ENCODE measurements at regions not wholly inside any gene's neighbourhood (a gene's known extent, or its start where the extent isn't known, plus 50 kb on each side); places are given as distances from the start of the nearest gene placed in this dataset.

GRCh38 chr7:387132-388022 lies 97.4 kb downstream of the FOXL3 start:
- no peak for DNase-seq

GRCh38 chr7:388023-388960 lies 98.3 kb downstream of the FOXL3 start:
- no peak for DNase-seq

- DNase-seq: no peak
These were observed 99.2 kb downstream of the FOXL3 start for GRCh38 chr7:388961-389701.

GRCh38 chr7:389911-390601 lies 100.1 kb downstream of the FOXL3 start:
- no peak for DNase-seq

GRCh38 chr7:390761-391410 lies 100.9 kb downstream of the FOXL3 start:
- no peak for DNase-seq

- DNase-seq: no peak
These were observed 101.5 kb downstream of the FOXL3 start for GRCh38 chr7:391411-391951.

GRCh38 chr7:391961-392524 lies 102.1 kb downstream of the FOXL3 start:
- no peak for DNase-seq

- no peak for DNase-seq
These were observed 102.9 kb downstream of the FOXL3 start for GRCh38 chr7:392822-393221.

- DNase-seq: no peak
These were observed 105.7 kb downstream of the FOXL3 start for GRCh38 chr7:395643-396042.

- no peak for DNase-seq
These were observed 108.9 kb downstream of the FOXL3 start for GRCh38 chr7:398888-399287.

- no peak for DNase-seq
These were observed 111.0 kb downstream of the FOXL3 start for GRCh38 chr7:400901-401485.

- DNase-seq: no peak
These were observed 111.5 kb downstream of the FOXL3 start for GRCh38 chr7:401495-401894.

GRCh38 chr7:404812-405488 lies 114.7 kb downstream of the PDGFA start:
- no peak for DNase-seq

GRCh38 chr7:405489-406211 lies 114.0 kb downstream of the PDGFA start:
- no peak for DNase-seq

GRCh38 chr7:407721-408539 lies 111.7 kb downstream of the PDGFA start:
- no peak for DNase-seq

- no peak for DNase-seq
These were observed 110.8 kb downstream of the PDGFA start for GRCh38 chr7:408751-409311.

- DNase-seq: no peak
These were observed 110.0 kb downstream of the PDGFA start for GRCh38 chr7:409339-410281.
